HG03565 (cell line): ENCODE measurements at regions not wholly inside any gene's neighbourhood (a gene's known extent, or its start where the extent isn't known, plus 50 kb on each side); places are given as distances from the start of the nearest gene placed in this dataset.
"Not testable (repeated sequence)": the region's sequence is repeated elsewhere in the genome, so short reads cannot be mapped to it uniquely, and the experiment has no call there.

Experiments used
- ATAC-seq: cut with Tn5 transposase; IDR thresholded peaks from one replicate; pipeline ENCODE4 v1.9.1; 2021; ENCODE audit warnings: mild to moderate bottlenecking, moderate library complexity; ENCODE audit not compliant: unreplicated experiment

DNA sequence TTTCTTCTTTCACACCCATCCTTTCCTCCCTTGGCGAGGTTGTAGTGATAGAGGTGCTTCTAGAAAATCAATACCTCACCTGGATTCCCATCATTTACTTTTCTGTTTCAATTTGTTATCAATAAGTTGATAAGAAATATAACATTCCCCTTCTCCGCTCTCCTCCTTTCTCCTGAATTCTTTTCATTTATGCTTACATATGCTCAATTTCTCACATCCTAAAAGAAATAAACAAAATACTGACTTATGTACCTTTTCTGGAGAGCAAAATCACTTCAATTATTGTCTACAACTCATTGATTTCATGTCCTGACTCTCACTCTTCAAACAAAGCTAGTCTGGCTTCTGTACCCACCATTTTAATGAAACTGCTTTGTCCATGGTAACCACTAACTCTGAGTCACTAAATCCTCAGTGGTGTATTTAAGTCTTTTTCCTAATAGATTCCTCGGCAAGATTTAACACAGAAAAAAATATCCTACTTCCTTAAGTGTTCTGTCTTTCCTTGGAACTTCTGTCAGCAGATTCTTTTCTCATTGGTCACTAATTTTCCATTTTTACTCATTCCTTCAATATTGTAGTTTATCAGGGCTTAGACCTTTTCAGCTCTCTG, 289.6 kb downstream of the RFPL4B start:
- no peak for ATAC-seq

DNA sequence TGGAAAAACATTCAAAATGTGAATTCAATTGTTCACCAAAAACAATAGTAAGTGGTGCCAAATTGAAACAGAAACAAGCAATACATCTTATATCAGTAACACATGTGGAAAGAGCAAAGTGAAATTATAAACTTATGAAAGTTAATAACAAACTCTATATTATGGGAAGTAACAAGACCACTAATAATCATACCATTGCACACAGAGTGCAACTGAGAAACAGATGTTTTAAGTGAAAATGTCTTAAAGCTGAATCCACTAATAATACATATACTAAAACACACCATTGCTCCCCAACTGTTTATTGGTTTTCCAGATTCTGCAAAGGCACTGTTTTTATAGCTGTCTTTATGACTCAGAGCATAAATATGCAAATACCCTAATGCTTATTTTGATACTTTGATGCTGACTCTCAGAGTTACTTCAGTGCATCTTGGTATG, 292.3 kb downstream of the RFPL4B start:
- ATAC-seq: no peak

DNA sequence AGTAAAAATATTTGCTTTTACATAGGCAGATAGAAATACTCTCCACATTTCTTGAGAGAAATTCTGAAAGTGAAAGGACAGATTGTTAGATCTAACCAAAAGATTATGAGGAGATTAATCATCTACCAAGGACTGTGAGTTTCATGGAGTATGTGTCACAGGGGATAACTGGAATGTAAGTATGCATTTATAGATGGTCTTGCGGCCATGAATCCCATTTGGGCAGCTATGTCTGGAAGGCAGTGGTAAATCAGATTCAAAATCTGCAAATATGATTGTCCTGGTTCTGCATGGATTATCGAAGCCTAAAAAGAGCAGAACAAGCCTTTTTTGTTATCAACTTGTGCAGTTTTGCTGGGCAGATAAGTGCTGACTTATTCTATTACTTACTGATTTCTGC, 293.8 kb downstream of the RFPL4B start:
- ATAC-seq: no peak

DNA sequence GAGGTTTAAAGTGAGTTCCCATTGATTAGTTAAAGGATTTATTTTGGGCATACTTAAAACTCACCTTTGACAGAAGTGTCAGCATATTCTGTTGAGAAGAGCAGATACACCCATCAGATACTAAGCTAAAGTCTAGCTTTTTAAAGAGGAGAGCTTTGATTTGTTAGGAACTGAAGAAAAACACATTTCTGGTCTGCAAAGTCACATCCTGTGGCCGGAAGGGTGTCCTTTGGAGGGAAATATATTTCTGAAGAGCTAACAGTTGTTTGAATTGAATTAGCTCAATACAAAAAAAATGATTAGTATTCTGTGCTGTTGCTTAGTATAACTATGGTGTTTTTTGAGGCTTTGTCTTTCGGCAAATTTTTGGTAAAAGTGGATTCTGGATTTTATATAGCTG, 302.7 kb downstream of the RFPL4B start:
- no peak for ATAC-seq

DNA sequence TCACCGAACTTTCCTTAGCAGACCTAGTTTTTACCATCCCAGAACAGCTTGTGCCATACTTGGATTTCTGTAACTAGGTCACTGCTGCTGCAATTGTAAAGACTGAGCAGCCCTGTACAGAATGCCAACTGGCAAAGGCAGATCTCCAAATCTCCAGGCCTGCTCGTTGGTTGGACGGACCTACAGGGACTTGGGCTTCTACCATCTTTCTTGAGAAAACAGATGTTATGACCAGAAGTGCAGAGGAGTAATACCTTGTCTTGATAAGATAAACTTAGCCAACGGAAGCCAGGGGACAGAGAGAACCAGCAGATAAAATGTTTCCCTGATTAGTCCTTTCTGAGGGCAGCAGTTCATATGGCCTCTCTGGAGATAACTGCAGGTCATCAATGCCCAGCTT, 304.1 kb downstream of the RFPL4B start:
- ATAC-seq: no peak

- no peak for ATAC-seq
Observed at GRCh38 chr6:112659912-112660311, 312.8 kb downstream of the RFPL4B start.

- no peak for ATAC-seq
Observed at GRCh38 chr6:112660626-112661025, 313.5 kb downstream of the RFPL4B start.

- no peak for ATAC-seq
Observed at GRCh38 chr6:112663698-112664097, 316.6 kb downstream of the RFPL4B start.

GRCh38 chr6:112665114-112665513, 318.0 kb downstream of the RFPL4B start:
- ATAC-seq: no peak

DNA sequence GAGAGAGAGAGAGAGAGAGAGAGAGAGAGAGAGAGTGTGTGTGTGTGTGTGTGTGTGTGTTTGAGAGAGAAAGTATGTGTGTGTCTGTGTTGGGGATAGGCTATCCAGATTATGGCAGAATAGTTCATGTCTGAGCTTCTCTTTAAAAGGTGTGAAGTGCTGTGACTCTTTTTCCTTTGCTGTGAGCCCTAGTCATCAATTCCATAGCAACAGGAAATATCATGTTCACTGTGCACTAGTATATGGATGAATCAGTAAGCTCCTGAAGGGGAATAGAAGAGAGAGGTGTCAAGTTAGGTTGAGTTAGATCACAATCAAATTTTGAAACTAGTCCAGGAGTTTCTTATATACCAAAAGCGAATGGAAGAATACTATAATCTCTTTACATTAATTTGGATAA, 318.7 kb downstream of the RFPL4B start:
- no peak for ATAC-seq

DNA sequence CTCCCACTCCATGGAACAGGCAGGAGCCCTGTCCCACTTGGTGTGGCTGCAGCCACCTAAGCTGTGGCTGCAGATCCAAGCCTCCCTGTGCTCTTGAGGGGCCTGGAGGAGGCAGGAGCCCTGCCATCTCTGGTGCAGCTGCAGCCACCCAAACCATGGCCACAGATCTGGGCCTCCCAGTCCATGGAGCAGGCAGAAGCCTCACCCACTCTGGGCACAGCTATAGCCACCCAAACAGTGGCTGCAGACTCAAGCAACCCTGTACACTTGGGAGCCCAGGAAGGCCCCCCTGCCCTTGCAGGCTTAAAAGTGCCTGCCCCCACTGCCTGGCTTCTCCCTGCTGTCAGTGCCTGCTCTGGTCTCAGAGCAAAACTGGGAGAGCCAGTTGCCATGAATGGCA, 320.3 kb downstream of the RFPL4B start:
- no peak for ATAC-seq

DNA sequence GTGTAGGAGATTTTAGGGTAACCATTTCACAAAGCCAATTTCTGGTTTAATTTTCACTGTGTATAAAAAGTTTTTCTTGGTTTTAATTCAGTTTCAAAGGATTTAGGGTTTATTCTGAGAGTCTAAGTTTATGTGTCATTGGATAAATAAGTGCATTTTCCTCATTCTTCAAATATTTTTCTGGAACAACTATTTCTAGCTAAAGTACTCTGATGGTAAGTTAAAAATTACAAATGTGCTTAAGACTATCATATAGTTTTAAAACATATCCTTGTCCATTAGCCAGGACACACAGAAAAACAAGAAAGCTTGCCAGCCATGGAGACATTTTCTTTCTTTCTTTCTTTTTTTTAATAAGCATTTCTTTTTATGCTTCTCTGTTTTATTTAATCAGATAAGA, 333.0 kb downstream of the RFPL4B start:
- ATAC-seq: no peak

- no peak for ATAC-seq
Observed at GRCh38 chr6:112682071-112682470, 334.9 kb downstream of the RFPL4B start.

- ATAC-seq: no peak
Observed at GRCh38 chr6:112683106-112683505, 336.0 kb downstream of the RFPL4B start.

DNA sequence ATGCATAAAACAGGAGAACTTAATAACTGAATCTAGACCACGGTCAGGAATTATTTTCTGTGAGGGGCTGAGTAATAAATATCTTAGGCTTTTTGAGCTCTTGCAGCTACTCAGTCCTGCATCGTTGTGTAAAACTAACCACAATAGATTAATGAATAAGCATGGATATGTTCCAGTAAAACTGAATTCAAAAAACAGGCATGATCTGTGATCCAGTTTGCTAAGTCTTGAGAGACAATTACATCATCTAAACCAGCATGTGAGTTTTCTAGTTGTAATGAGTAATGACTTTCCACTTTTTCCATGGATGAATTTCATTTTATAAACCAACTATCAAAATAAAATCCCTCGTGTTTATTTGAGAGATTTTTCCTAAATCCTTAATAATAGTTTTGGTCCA, 336.8 kb downstream of the RFPL4B start:
- ATAC-seq: no peak

DNA sequence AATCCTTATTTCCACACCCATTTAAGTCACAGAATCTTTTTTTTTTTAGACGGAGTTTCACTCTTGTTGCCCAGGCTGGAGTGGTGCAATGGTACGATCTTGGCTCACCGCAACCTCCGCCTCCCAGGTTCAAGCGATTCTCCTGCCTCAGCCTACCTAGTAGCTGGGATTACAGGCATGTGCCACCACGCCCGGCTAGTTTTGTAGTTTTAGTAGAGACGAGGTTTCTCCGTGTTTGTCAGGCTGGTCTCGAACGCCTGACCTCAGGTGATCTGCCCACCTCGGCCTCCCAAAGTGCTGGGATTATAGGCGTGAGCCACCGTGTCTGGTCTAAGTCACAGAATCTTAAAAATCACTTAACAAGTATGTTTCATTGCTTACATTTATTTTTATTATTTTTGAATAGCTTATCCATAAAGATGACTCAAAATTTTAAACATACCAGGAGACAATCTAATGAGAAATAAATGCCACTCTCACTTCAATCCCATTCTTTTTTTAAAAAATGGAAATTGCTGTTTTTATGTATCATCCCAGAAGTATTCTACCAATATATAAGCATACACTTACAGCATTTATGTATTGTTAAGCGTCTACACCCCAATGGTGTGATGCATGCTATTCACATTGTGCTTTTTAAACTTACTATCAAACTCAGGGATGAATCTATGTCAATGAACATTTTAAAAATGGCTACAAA, 338.5 kb downstream of the RFPL4B start:
- not testable (repeated sequence) for ATAC-seq

DNA sequence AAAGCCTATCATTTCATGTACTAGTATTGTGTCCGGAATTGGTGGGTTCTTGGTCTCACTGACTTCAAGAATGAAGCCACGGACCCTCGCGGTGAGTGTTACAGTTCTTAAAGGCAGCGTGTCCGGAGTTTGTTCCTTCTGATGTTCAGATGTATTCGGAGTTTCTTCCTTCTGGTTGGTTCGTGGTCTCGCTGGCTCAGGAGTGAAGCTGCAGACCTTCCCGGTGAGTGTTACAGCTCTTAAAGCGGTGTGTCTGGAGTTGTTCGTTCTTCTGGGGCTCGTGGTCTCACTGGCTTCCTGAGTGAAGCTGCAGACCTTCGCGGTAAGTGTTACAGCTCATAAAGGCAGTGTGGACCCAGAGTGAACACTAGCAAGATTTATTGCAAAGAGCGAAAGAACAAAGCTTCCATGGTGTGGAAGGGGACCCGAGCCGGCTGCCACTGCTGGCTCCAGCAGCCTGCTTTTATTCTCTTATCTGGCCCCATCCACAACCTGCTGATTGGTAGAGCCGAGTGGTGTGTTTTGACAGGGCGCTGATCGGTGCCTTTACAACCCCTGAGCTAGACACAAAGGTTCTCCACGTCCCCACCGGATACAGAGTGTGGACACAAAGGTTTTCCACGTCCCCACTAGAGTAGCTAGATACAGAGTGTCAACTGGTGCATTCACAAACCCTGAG, 341.5 kb downstream of the RFPL4B start:
- not testable (repeated sequence) for ATAC-seq

- ATAC-seq: not testable (repeated sequence)
Observed at GRCh38 chr6:112689183-112689858, 342.2 kb downstream of the RFPL4B start.

DNA sequence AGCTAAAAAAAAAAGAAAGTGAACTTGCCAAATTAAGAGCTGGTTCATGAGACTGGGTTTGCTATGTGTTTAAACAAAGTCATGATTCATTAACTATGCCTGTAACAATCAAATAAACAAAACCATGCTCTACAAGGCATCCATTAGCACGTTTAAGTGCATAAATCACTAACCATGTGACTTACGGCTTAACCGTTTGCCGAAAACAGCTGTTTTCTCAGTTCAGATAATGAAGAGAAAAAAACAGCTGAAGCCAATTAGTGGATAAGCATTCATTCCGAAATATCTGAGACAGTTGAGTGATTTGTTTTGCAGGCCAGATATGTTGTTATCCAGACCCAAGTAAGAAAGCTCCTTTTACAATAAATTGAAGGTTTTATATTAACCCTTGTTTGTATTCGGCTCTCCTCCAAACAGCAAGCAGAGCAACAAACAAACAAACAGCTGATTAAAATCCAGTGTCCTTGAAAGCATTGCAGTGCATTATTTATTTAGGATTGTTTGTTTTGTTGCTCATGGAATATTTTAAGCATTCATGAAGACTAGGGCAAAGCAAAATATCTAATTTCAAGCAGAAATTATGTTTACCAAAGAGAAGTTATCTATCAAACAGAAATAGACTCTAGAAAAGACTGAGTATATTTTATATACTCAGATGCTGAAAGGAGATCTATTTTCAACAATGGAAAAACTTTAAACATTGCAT, 343.5 kb downstream of the RFPL4B start:
- ATAC-seq: no peak

GRCh38 chr6:112691289-112691688, 344.2 kb downstream of the RFPL4B start:
- no peak for ATAC-seq

GRCh38 chr6:112695001-112695400, 347.9 kb downstream of the RFPL4B start:
- ATAC-seq: no peak
